ENCODE measurements at regions not wholly inside any gene's neighbourhood (a gene's known extent, or its start where the extent isn't known, plus 50 kb on each side); places are given as distances from the start of the nearest gene placed in this dataset.

- peaks cover 54% of the 10 kb centered on the region for H3K27me3 ChIP-seq (ENCODE audit: insufficient read depth, low read length)
- DNase-seq (ENCODE audit: insufficient read length, low spot score, missing footprints), result peak; percentile 83
- no peak overlapping the region for H2AFZ ChIP-seq (ENCODE audit: low read length)
- H4K20me1 ChIP-seq (ENCODE audit: insufficient read depth, low read length), result no peaks in the 10 kb centered on the region
- no peak overlapping the region for H3K27ac ChIP-seq (ENCODE audit: low read depth, low read length)
- no peak overlapping the region for H3K4me3 ChIP-seq (ENCODE audit: insufficient read depth, low read length)
- H3K36me3 ChIP-seq (ENCODE audit: insufficient read depth, low read length), result no peaks in the 10 kb centered on the region
- no peaks in the 10 kb centered on the region for H3K79me2 ChIP-seq (ENCODE audit: insufficient read depth, low read length)
- no peak for TF ChIP-seq CTCF (IDR thresholded peaks at IDR 0.05; ENCODE audit: extremely low read depth, low read depth, low read length)
- H3K9me3 ChIP-seq (ENCODE audit: low read depth, low read length), result no peaks in the 10 kb centered on the region
- H3K4me2 ChIP-seq (ENCODE audit: insufficient read depth, low read length), result no peak overlapping the region
- no peaks in the 10 kb centered on the region for H3K4me1 ChIP-seq (ENCODE audit: insufficient read depth, low read length)
Measured at GRCh38 chr10:69684020-69684980, 54.3 kb downstream of the FAM241B start.

GRCh38 chr10:69684981-69685353, 54.9 kb downstream of the FAM241B start:
- no peaks in the 10 kb centered on the region for H3K4me1 ChIP-seq (ENCODE audit: insufficient read depth, low read length)
- no peak for TF ChIP-seq CTCF (IDR thresholded peaks at IDR 0.05; ENCODE audit: extremely low read depth, low read depth, low read length)
- H4K20me1 ChIP-seq (ENCODE audit: insufficient read depth, low read length), result no peaks in the 10 kb centered on the region
- no peak overlapping the region for H2AFZ ChIP-seq (ENCODE audit: low read length)
- no peak overlapping the region for H3K4me2 ChIP-seq (ENCODE audit: insufficient read depth, low read length)
- H3K9me3 ChIP-seq (ENCODE audit: low read depth, low read length), result no peaks in the 10 kb centered on the region
- no peak overlapping the region for H3K27ac ChIP-seq (ENCODE audit: low read depth, low read length)
- no peaks in the 10 kb centered on the region for H3K36me3 ChIP-seq (ENCODE audit: insufficient read depth, low read length)
- H3K4me3 ChIP-seq (ENCODE audit: insufficient read depth, low read length), result no peak overlapping the region
- H3K27me3 ChIP-seq (ENCODE audit: insufficient read depth, low read length), result peaks cover 48% of the 10 kb centered on the region
- no peak for DNase-seq (ENCODE audit: insufficient read length, low spot score, missing footprints)
- H3K79me2 ChIP-seq (ENCODE audit: insufficient read depth, low read length), result no peaks in the 10 kb centered on the region

- no peaks in the 10 kb centered on the region for H3K9me3 ChIP-seq (ENCODE audit: low read depth, low read length)
- H3K27me3 ChIP-seq (ENCODE audit: insufficient read depth, low read length), result peaks cover 44% of the 10 kb centered on the region
- no peak for TF ChIP-seq CTCF (IDR thresholded peaks at IDR 0.05; ENCODE audit: extremely low read depth, low read depth, low read length)
- no peak overlapping the region for H2AFZ ChIP-seq (ENCODE audit: low read length)
- H4K20me1 ChIP-seq (ENCODE audit: insufficient read depth, low read length), result no peaks in the 10 kb centered on the region
- DNase-seq (ENCODE audit: insufficient read length, low spot score, missing footprints), result no peak
- no peaks in the 10 kb centered on the region for H3K36me3 ChIP-seq (ENCODE audit: insufficient read depth, low read length)
- no peaks in the 10 kb centered on the region for H3K79me2 ChIP-seq (ENCODE audit: insufficient read depth, low read length)
- no peak overlapping the region for H3K4me2 ChIP-seq (ENCODE audit: insufficient read depth, low read length)
- H3K4me3 ChIP-seq (ENCODE audit: insufficient read depth, low read length), result no peak overlapping the region
- no peak overlapping the region for H3K27ac ChIP-seq (ENCODE audit: low read depth, low read length)
- H3K4me1 ChIP-seq (ENCODE audit: insufficient read depth, low read length), result no peaks in the 10 kb centered on the region
Measured at GRCh38 chr10:69685426-69685801, 55.4 kb downstream of the FAM241B start.

GRCh38 chr10:69685802-69686585, 55.9 kb downstream of the FAM241B start:
- peak; percentile 64 for DNase-seq (ENCODE audit: insufficient read length, low spot score, missing footprints)
- Histone ChIP-seq H3K36me3 (ENCODE audit: insufficient read depth, low read length) (no peaks in the 10 kb centered on the region), H2AFZ (ENCODE audit: low read length) (no peak overlapping the region), H4K20me1 (ENCODE audit: insufficient read depth, low read length) (no peaks in the 10 kb centered on the region), H3K4me2 (ENCODE audit: insufficient read depth, low read length) (no peak overlapping the region), H3K4me3 (ENCODE audit: insufficient read depth, low read length) (no peak overlapping the region), H3K4me1 (ENCODE audit: insufficient read depth, low read length) (no peaks in the 10 kb centered on the region), H3K79me2 (ENCODE audit: insufficient read depth, low read length) (no peaks in the 10 kb centered on the region), H3K27ac (ENCODE audit: low read depth, low read length) (no peak overlapping the region), H3K27me3 (ENCODE audit: insufficient read depth, low read length) (peaks cover 38% of the 10 kb centered on the region), H3K9me3 (ENCODE audit: low read depth, low read length) (no peaks in the 10 kb centered on the region)
- no peak for TF ChIP-seq CTCF (IDR thresholded peaks at IDR 0.05; ENCODE audit: extremely low read depth, low read depth, low read length)
